Adipocyte (in vitro differentiated cells): ENCODE measurements at regions not wholly inside any gene's neighbourhood (a gene's known extent, or its start where the extent isn't known, plus 50 kb on each side); places are given as distances from the start of the nearest gene placed in this dataset.

Experiments
- DNase-seq: peaks from one replicate; pipeline ENCODE4 v3.0.0-alpha.2; 2015; ENCODE audit warnings: low read depth
- H3K27me3 ChIP-seq: replicated peaks from 2 replicates; pipeline ENCODE4 v1.7.0; 2013; ENCODE audit warnings: mild to moderate bottlenecking, low read length, moderate library complexity; ENCODE audit not compliant: control insufficient read depth, insufficient read depth
- H3K36me3 ChIP-seq: 2 replicates; pipeline ENCODE4 v1.7.0; 2013; ENCODE audit warnings: low read length, mild to moderate bottlenecking, moderate library complexity; ENCODE audit not compliant: control insufficient read depth, insufficient read depth, severe bottlenecking
- H3K4me1 ChIP-seq: 2 replicates; pipeline ENCODE4 v1.7.0; 2013; ENCODE audit warnings: mild to moderate bottlenecking, low read length, moderate library complexity; ENCODE audit not compliant: control insufficient read depth, insufficient read depth
- H3K4me3 ChIP-seq: 2 replicates; pipeline ENCODE4 v1.7.0; 2013; ENCODE audit warnings: mild to moderate bottlenecking, low read length, moderate library complexity
- H3K9ac ChIP-seq: 2 replicates; pipeline ENCODE4 v1.7.0; 2013; ENCODE audit warnings: mild to moderate bottlenecking, low read length, moderate library complexity
- H3K9me3 ChIP-seq: 2 replicates; pipeline ENCODE4 v1.7.0; 2013; ENCODE audit warnings: mild to moderate bottlenecking, low read length, moderate library complexity; ENCODE audit not compliant: control insufficient read depth

GRCh38 chr18:28974504-28974903 lies 797.6 kb upstream of the CDH2 start:
- no peak for DNase-seq
- Histone ChIP-seq H3K27me3 (no peaks in the 10 kb centered on the region), H3K4me3 (no peak overlapping the region), H3K4me1 (no peaks in the 10 kb centered on the region), H3K9me3 (peaks cover 9% of the 10 kb centered on the region), H3K9ac (no peak overlapping the region), H3K36me3 (no peaks in the 10 kb centered on the region)

- Histone ChIP-seq H3K4me1 (no peaks in the 10 kb centered on the region), H3K9ac (no peak overlapping the region), H3K9me3 (peaks cover 9% of the 10 kb centered on the region), H3K36me3 (no peaks in the 10 kb centered on the region), H3K4me3 (no peak overlapping the region), H3K27me3 (no peaks in the 10 kb centered on the region)
- DNase-seq: no peak
Measured at GRCh38 chr18:28973324-28973723, 796.4 kb upstream of the CDH2 start.

- no peak for DNase-seq
- Histone ChIP-seq H3K4me1 (no peaks in the 10 kb centered on the region), H3K27me3 (no peaks in the 10 kb centered on the region), H3K9ac (no peak overlapping the region), H3K36me3 (no peaks in the 10 kb centered on the region), H3K9me3 (peaks cover 9% of the 10 kb centered on the region), H3K4me3 (no peak overlapping the region)
Measured at GRCh38 chr18:28972333-28972907, 795.5 kb upstream of the CDH2 start.

GRCh38 chr18:28963481-28963880 lies 786.6 kb upstream of the CDH2 start:
- no peaks in the 10 kb centered on the region for H3K36me3 ChIP-seq
- H3K4me1 ChIP-seq: peaks cover 17% of the 10 kb centered on the region
- peak; percentile 66 for DNase-seq
- no peaks in the 10 kb centered on the region for H3K9me3 ChIP-seq
- no peak overlapping the region for H3K9ac ChIP-seq
- H3K4me3 ChIP-seq: no peak overlapping the region
- H3K27me3 ChIP-seq: no peaks in the 10 kb centered on the region

GRCh38 chr18:28961669-28962228 lies 784.8 kb upstream of the CDH2 start:
- Histone ChIP-seq H3K4me1 (peaks cover 17% of the 10 kb centered on the region), H3K9ac (no peak overlapping the region), H3K27me3 (no peaks in the 10 kb centered on the region), H3K9me3 (no peaks in the 10 kb centered on the region), H3K36me3 (no peaks in the 10 kb centered on the region), H3K4me3 (no peak overlapping the region)
- peak; percentile 47 for DNase-seq

GRCh38 chr18:28960146-28960545 lies 783.2 kb upstream of the CDH2 start:
- peaks cover 17% of the 10 kb centered on the region for H3K4me1 ChIP-seq
- no peak overlapping the region for H3K9ac ChIP-seq
- no peaks in the 10 kb centered on the region for H3K27me3 ChIP-seq
- no peaks in the 10 kb centered on the region for H3K9me3 ChIP-seq
- peak; percentile 45 for DNase-seq
- no peak overlapping the region for H3K4me3 ChIP-seq
- H3K36me3 ChIP-seq: no peaks in the 10 kb centered on the region

GRCh38 chr18:28952339-28952738 lies 775.4 kb upstream of the CDH2 start:
- Histone ChIP-seq H3K9ac (no peak overlapping the region), H3K9me3 (peaks cover 9% of the 10 kb centered on the region), H3K27me3 (no peaks in the 10 kb centered on the region), H3K4me1 (no peaks in the 10 kb centered on the region), H3K36me3 (no peaks in the 10 kb centered on the region), H3K4me3 (no peak overlapping the region)
- no peak for DNase-seq

- Histone ChIP-seq H3K9me3 (peaks cover 9% of the 10 kb centered on the region), H3K4me3 (no peak overlapping the region), H3K36me3 (no peaks in the 10 kb centered on the region)
Measured at GRCh38 chr18:28947900-28948299, 771.0 kb upstream of the CDH2 start.

GRCh38 chr18:28946471-28946870 lies 769.5 kb upstream of the CDH2 start:
- no peaks in the 10 kb centered on the region for H3K36me3 ChIP-seq
- no peak overlapping the region for H3K4me3 ChIP-seq
- no peak for DNase-seq
- no peak overlapping the region for H3K9ac ChIP-seq
- H3K4me1 ChIP-seq: no peaks in the 10 kb centered on the region
- H3K27me3 ChIP-seq: no peaks in the 10 kb centered on the region
- peaks cover 3% of the 10 kb centered on the region for H3K9me3 ChIP-seq

More at GRCh38 chr18:28947900-28948299, 771.0 kb upstream of the CDH2 start:
- Histone ChIP-seq H3K4me1 (no peaks in the 10 kb centered on the region), H3K27me3 (no peaks in the 10 kb centered on the region), H3K9ac (no peak overlapping the region)
- no peak for DNase-seq

- no peaks in the 10 kb centered on the region for H3K27me3 ChIP-seq
- H3K9me3 ChIP-seq: no peaks in the 10 kb centered on the region
- H3K9ac ChIP-seq: no peak overlapping the region
- no peaks in the 10 kb centered on the region for H3K4me1 ChIP-seq
- H3K36me3 ChIP-seq: no peaks in the 10 kb centered on the region
- H3K4me3 ChIP-seq: no peak overlapping the region
- DNase-seq: no peak
Measured at GRCh38 chr18:28922936-28923335, 746.0 kb upstream of the CDH2 start.

GRCh38 chr18:28916456-28916855 lies 739.5 kb upstream of the CDH2 start:
- no peak overlapping the region for H3K9ac ChIP-seq
- H3K4me1 ChIP-seq: no peaks in the 10 kb centered on the region
- no peaks in the 10 kb centered on the region for H3K27me3 ChIP-seq
- no peak for DNase-seq
- peaks cover 4% of the 10 kb centered on the region for H3K9me3 ChIP-seq
- H3K4me3 ChIP-seq: no peak overlapping the region
- no peaks in the 10 kb centered on the region for H3K36me3 ChIP-seq

GRCh38 chr18:28905509-28905908 lies 728.6 kb upstream of the CDH2 start:
- H3K4me1 ChIP-seq: no peaks in the 10 kb centered on the region
- DNase-seq: no peak

More at GRCh38 chr18:28905509-28905908, 728.6 kb upstream of the CDH2 start:
- Histone ChIP-seq H3K36me3 (no peaks in the 10 kb centered on the region), H3K27me3 (no peaks in the 10 kb centered on the region), H3K9ac (no peak overlapping the region), H3K4me3 (no peak overlapping the region), H3K9me3 (no peaks in the 10 kb centered on the region)
